ENCODE measurements at regions not wholly inside any gene's neighbourhood (a gene's known extent, or its start where the extent isn't known, plus 50 kb on each side); places are given as distances from the start of the nearest gene placed in this dataset.

- no peak for TF ChIP-seq CTCF (IDR thresholded peaks at IDR 0.05; ENCODE audit: low read depth, low read length)
- H3K4me3 ChIP-seq (ENCODE audit: low read depth, low read length) = no peak overlapping the region
These were observed 83.8 kb upstream of the FAM169A start for GRCh38 chr5:74949976-74950375.

GRCh38 chr5:74948031-74948546, 81.9 kb upstream of the FAM169A start:
- TF ChIP-seq CTCF (IDR thresholded peaks at IDR 0.05; ENCODE audit: low read depth, low read length) = no peak
- 0 out of 2 replicates have a peak overlapping the region, but pooled peaks have one; percentile 6 for H3K4me3 ChIP-seq (ENCODE audit: low read depth, low read length)

GRCh38 chr5:74946471-74946870, 80.3 kb upstream of the FAM169A start:
- no peak for TF ChIP-seq CTCF (IDR thresholded peaks at IDR 0.05; ENCODE audit: low read depth, low read length)
- H3K4me3 ChIP-seq (ENCODE audit: low read depth, low read length) = no peak overlapping the region

- TF ChIP-seq CTCF (IDR thresholded peaks at IDR 0.05; ENCODE audit: low read depth, low read length) = no peak
- H3K4me3 ChIP-seq (ENCODE audit: low read depth, low read length) = no peak overlapping the region
These were observed 79.5 kb upstream of the FAM169A start for GRCh38 chr5:74945561-74946165.

GRCh38 chr5:74943905-74944304, 77.7 kb upstream of the FAM169A start:
- TF ChIP-seq CTCF (IDR thresholded peaks at IDR 0.05; ENCODE audit: low read depth, low read length) = peak; percentile 17; the same call in 1 of the 2 replicates
- H3K4me3 ChIP-seq (ENCODE audit: low read depth, low read length) = no peak overlapping the region

- no peak for TF ChIP-seq CTCF (IDR thresholded peaks at IDR 0.05; ENCODE audit: low read depth, low read length)
- no peak overlapping the region for H3K4me3 ChIP-seq (ENCODE audit: low read depth, low read length)
These were observed 76.6 kb upstream of the FAM169A start for GRCh38 chr5:74942622-74943286.

GRCh38 chr5:74940782-74941353, 74.7 kb upstream of the FAM169A start:
- no peak overlapping the region for H3K4me3 ChIP-seq (ENCODE audit: low read depth, low read length)
- TF ChIP-seq CTCF (IDR thresholded peaks at IDR 0.05; ENCODE audit: low read depth, low read length) = no peak
